HepG2 (cell line): ENCODE measurements at regions not wholly inside any gene's neighbourhood (a gene's known extent, or its start where the extent isn't known, plus 50 kb on each side); places are given as distances from the start of the nearest gene placed in this dataset.

ENCODE experiments used
- ATAC-seq: fragments of 200-7000 bp; cut with Tn5 transposase; 3 replicates; pipeline ENCODE4 v1.9.1; 2020; ENCODE audit warnings: mild to moderate bottlenecking, moderate library complexity
- BruUV-seq: library from RNA; stranded (reverse); fragments of 400-500 nt; replicated peaks from 2 replicates; lab custom pipeline; 2021; lab: Mats Ljungman, UMichigan
- CTCF ChIA-PET: fragments of 300-600 bp; formaldehyde crosslinking; extraction: SDS; loops from one replicate; lab custom pipeline; 2021; ENCODE audit warnings: low total read pairs, inconsistent platforms, low intra/inter-chr PET ratio; lab: Yijun Ruan, JAX
- POLR2A ChIA-PET: fragments of 350-600 bp; sonication (Branson Sonifier 250); formaldehyde crosslinking; loops from one replicate; lab custom pipeline; 2020; ENCODE audit warnings: antibody characterized with exemption, inconsistent platforms; lab: Yijun Ruan, JAX
- DNase-seq: peaks from one replicate; pipeline ENCODE4 v3.0.0-alpha.2; 2015; ENCODE audit warnings: low spot score
- FAIRE-seq: peaks from 3 replicates; lab custom pipeline; 2011; peaks lifted over from hg19 to GRCh38; lab: Jason Lieb, UNC
- H2AFZ ChIP-seq: one replicate; pipeline ENCODE4 v1.6.1; 2011; ENCODE audit warnings: low read length, inconsistent platforms
- H3K27ac ChIP-seq: fragments of 300-600 bp; 3 replicates; pipeline ENCODE4 v1.8.0; 2011; ENCODE audit warnings: mixed run types, mild to moderate bottlenecking, mixed read lengths, low read length, inconsistent platforms; ENCODE audit not compliant: insufficient read depth; ENCODE audit errors: extremely low read length
- H3K27me3 ChIP-seq, 2 experiments: fragments of 200-600 bp in 1 of 2; 2 replicates in 1 of 2; 3 replicates in 1 of 2; pipeline versions ENCODE4 v1.6.0 to v1.8.0; 2011; ENCODE audit warnings: low read length in 2 of 2, mild to moderate bottlenecking in 2 of 2, moderate library complexity in 2 of 2, inconsistent platforms in 1 of 2; ENCODE audit not compliant: insufficient read depth in 2 of 2, control insufficient read depth in 1 of 2
- H3K36me3 ChIP-seq, 2 experiments: fragments of 200-600 bp in 1 of 2; replicated peaks in 1 of 2; 2 replicates in 1 of 2; 3 replicates in 1 of 2; pipeline versions ENCODE4 v1.5.1 to v1.8.0; 2011; ENCODE audit warnings: low read length in 2 of 2, inconsistent platforms in 1 of 2; ENCODE audit not compliant: insufficient read depth in 2 of 2, control insufficient read depth in 1 of 2
- H3K4me1 ChIP-seq: 2 replicates; pipeline ENCODE4 v1.5.1; 2012; ENCODE audit warnings: low read length, inconsistent platforms; ENCODE audit not compliant: insufficient read depth
- H3K4me2 ChIP-seq: 2 replicates; pipeline ENCODE4 v1.6.0; 2011; ENCODE audit warnings: low read depth, low read length, inconsistent platforms
- H3K4me3 ChIP-seq, 3 experiments: fragments of 200-600 bp in 1 of 3; sonication (generic), shearing (Covaris generic) in 1 of 3; replicated peaks in 1 of 3; 2 replicates each; pipeline ENCODE4 v1.5.1; 2011 to 2016; ENCODE audit warnings: low read length in 3 of 3, inconsistent platforms in 2 of 3, low read depth in 2 of 3, mild to moderate bottlenecking in 2 of 3, control low read depth in 1 of 3, mixed read lengths in 1 of 3; ENCODE audit not compliant: insufficient read depth in 1 of 3
- H3K79me2 ChIP-seq: one replicate; pipeline ENCODE4 v1.6.1; 2011; ENCODE audit warnings: low read length, inconsistent platforms; ENCODE audit not compliant: insufficient read depth
- H3K9ac ChIP-seq: 2 replicates; pipeline ENCODE4 v1.6.0; 2011; ENCODE audit warnings: mild to moderate bottlenecking, low read depth, low read length, inconsistent platforms; ENCODE audit not compliant: insufficient read depth
- H3K9me3 ChIP-seq: 2 replicates; pipeline ENCODE4 v1.5.1; 2012; ENCODE audit warnings: mild to moderate bottlenecking, low read length
- H4K20me1 ChIP-seq: 2 replicates; pipeline ENCODE4 v1.6.0; 2011; ENCODE audit warnings: inconsistent platforms, mild to moderate bottlenecking, low read length, moderate library complexity; ENCODE audit not compliant: insufficient read depth
- BRCA1 ChIP-seq: sonication (generic); formaldehyde crosslinking; IDR thresholded peaks from 2 replicates; pipeline ENCODE4 v1.4.0; 2020; ENCODE audit warnings: missing genetic modification reagents
- FOXK1 ChIP-seq: sonication (generic); formaldehyde crosslinking; IDR thresholded peaks from 2 replicates; pipeline ENCODE4 v1.4.0; 2020; ENCODE audit warnings: low read depth, missing genetic modification reagents, borderline replicate concordance
- KLF9 ChIP-seq: IDR thresholded peaks from 2 replicates; pipeline ENCODE4 v1.6.1; 2016; ENCODE audit warnings: low read depth
- SP4 ChIP-seq: sonication (generic); formaldehyde crosslinking; IDR thresholded peaks from 2 replicates; pipeline ENCODE4 v1.8.1; 2023; ENCODE audit warnings: mild to moderate bottlenecking, missing genetic modification reagents
- TBL1XR1 ChIP-seq: fragments of 150-350 bp; IDR thresholded peaks from 2 replicates; pipeline ENCODE4 v1.6.1; 2014; ENCODE audit warnings: borderline replicate concordance, low read length; ENCODE audit not compliant: partially characterized antibody
- ZNF234 ChIP-seq: sonication (generic); formaldehyde crosslinking; conservative IDR thresholded peaks from 2 replicates; pipeline ENCODE4 v1.5.1; 2020; ENCODE audit warnings: mild to moderate bottlenecking, missing genetic modification reagents
- ZNF251 ChIP-seq: sonication (generic); formaldehyde crosslinking; IDR thresholded peaks from 2 replicates; pipeline ENCODE4 v1.9.0; 2021; ENCODE audit warnings: mild to moderate bottlenecking, missing genetic modification reagents
- ZNF431 ChIP-seq: sonication (generic); formaldehyde crosslinking; IDR thresholded peaks from 2 replicates; pipeline ENCODE4 v1.9.0; 2022; ENCODE audit warnings: missing genetic modification reagents, low read depth, mild to moderate bottlenecking, borderline replicate concordance
- ZNF687 ChIP-seq: sonication (generic); formaldehyde crosslinking; IDR thresholded peaks from 2 replicates; pipeline ENCODE4 v1.5.1; 2020; ENCODE audit warnings: mild to moderate bottlenecking, missing genetic modification reagents, moderate library complexity
- ZNF746 ChIP-seq: sonication (generic); formaldehyde crosslinking; IDR thresholded peaks from 2 replicates; pipeline ENCODE4 v1.8.0; 2022; ENCODE audit warnings: mild to moderate bottlenecking, missing genetic modification reagents
- ZSCAN20 ChIP-seq: sonication (generic); formaldehyde crosslinking; IDR thresholded peaks from 2 replicates; pipeline ENCODE4 v1.4.0; 2020; ENCODE audit warnings: missing genetic modification reagents, mild to moderate bottlenecking, borderline replicate concordance
- WGBS: methylation state at CpG from one replicate; pipeline ENCODE4 v1.1.6; 2017; ENCODE audit warnings: low lambda C conversion rate; 5-methylcytosine and 5-hydroxymethylcytosine counted together
- in situ Hi-C: cut with HindIII; loops from 2 replicates; pipeline ENCODE4 v1.10.0; 2017; ENCODE audit warnings: low pct_unique_long_range_greater_than_20kb; ENCODE audit not compliant: extremely low pct_ligation_motif_present
- intact Hi-C: fragments of 100-400 bp; cut with micrococcal nuclease; formaldehyde crosslinking; loops from one replicate; pipeline ENCODE4 v1.10.0; 2022; ENCODE audit not compliant: unreplicated experiment
- TF ChIP-seq, protein P1 (sequence below): sonication (generic); formaldehyde crosslinking; conservative IDR thresholded peaks from 2 replicates; pipeline ENCODE4 v1.4.0; 2020; ENCODE audit warnings: missing genetic modification reagents

DNA sequence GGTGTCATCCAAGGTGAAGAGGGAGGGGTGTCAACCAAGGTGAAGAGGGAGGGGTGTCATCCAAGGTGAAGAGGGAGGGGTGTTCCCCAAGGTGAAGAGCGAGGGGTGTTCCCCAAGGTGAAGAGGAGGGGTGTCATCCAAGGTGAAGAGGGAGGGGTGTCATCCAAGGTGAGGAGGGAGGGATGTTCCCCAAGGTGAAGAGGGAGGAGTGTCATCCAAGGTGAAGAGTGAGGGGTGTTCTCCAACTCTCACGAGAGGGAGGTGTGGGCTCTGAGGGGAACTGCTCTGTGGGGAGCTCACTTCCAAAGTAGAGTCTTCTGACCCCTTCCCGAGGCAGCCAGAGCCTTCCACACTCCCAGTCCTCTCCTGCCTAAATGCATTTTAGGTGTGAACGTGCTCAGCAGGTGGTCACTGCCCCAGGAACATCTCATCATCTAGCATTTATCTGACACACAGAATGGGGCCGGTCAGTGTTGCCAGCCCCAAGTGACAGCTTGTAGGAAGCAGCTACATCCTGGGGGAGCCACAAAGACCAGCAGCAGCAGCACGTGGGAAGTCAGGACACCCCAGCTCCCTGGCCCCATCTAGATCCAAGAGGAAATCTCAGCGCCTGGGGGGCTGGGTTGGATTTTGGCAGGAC is 323.8 kb downstream of the GLRX3 start:
- H3K79me2 ChIP-seq: no peaks in the 10 kb centered on the region
- H3K9ac ChIP-seq: no peak overlapping the region
- no peaks in the 10 kb centered on the region for H3K36me3 ChIP-seq
- H3K27me3 ChIP-seq: peaks cover 0 to 3% of the 10 kb centered on the region in 2 experiments; a peak in 2 of 5 replicates
- H2AFZ ChIP-seq: no peak overlapping the region
- BruUV-seq: no TSS peak
- DNase-seq (no peak), FAIRE-seq (no peak), ATAC-seq (no peak)
- no peaks in the 10 kb centered on the region for H3K9me3 ChIP-seq
- no peak overlapping the region for H3K4me3 ChIP-seq
- WGBS: 39% methylated on average over 3 of the region's 7 CpGs
- no peak for TF ChIP-seq KLF9
- TF ChIP-seq TBL1XR1: no peak
- H3K4me2 ChIP-seq: no peak overlapping the region
- intact Hi-C loops: no loop called here
- no peak overlapping the region for H3K27ac ChIP-seq
- H3K4me1 ChIP-seq: no peaks in the 10 kb centered on the region
- no peaks in the 10 kb centered on the region for H4K20me1 ChIP-seq
- in situ Hi-C loops: no loop called here
- ChIA-PET POLR2A (no interaction called here), CTCF (no interaction called here)

DNA sequence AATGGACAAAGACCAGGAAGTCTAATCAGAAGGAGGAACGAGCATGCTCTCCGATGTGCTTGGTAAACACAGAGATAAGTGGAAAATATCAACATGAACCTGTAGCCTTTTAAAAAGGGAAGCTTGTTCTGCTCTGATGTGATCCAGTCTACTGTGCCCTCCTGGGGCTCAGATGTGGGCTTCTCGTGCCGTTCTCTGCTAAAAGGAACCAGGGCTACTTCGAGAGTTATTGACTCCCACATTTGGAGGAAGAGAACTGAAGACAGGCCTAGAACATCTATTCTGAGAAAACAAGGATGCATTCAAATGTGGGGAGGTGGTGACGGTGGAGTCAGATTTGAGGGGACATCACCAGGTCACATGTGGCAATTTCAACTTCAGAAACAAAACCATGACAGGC is 325.4 kb downstream of the GLRX3 start:
- no peak overlapping the region for H2AFZ ChIP-seq
- WGBS: 9% methylated on average over 6 of the region's 6 CpGs
- H3K4me3 ChIP-seq: no peak overlapping the region
- no peak overlapping the region for H3K9ac ChIP-seq
- H3K4me1 ChIP-seq: no peaks in the 10 kb centered on the region
- no peaks in the 10 kb centered on the region for H3K9me3 ChIP-seq
- TF ChIP-seq FOXK1: no peak
- TF ChIP-seq ZNF687 (CRISPR knock-in tag): no peak
- no peak for TF ChIP-seq ZNF251 (CRISPR knock-in tag)
- no peak for TF ChIP-seq ZNF431
- TF ChIP-seq ZNF746 (CRISPR knock-in tag): no peak
- no peak for TF ChIP-seq SP4
- TF ChIP-seq BRCA1 (CRISPR knock-in tag): no peak
- TF ChIP-seq, protein P1, sequence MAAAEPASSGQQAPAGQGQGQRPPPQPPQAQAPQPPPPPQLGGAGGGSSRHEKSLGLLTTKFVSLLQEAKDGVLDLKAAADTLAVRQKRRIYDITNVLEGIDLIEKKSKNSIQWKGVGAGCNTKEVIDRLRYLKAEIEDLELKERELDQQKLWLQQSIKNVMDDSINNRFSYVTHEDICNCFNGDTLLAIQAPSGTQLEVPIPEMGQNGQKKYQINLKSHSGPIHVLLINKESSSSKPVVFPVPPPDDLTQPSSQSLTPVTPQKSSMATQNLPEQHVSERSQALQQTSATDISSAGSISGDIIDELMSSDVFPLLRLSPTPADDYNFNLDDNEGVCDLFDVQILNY (CRISPR knock-in tag): no peak
- TF ChIP-seq ZNF234 (CRISPR knock-in tag): no peak
- no peak for TF ChIP-seq ZSCAN20 (CRISPR knock-in tag)
- no peak for DNase-seq
- no peak for FAIRE-seq
- intact Hi-C loops (no loop called here), in situ Hi-C loops (no loop called here)
- peaks cover 0 to 3% of the 10 kb centered on the region in 2 experiments; a peak in 2 of 5 replicates for H3K27me3 ChIP-seq
- no peaks in the 10 kb centered on the region for H4K20me1 ChIP-seq
- H3K36me3 ChIP-seq: no peaks in the 10 kb centered on the region
- no peak overlapping the region for H3K4me2 ChIP-seq
- BruUV-seq: no TSS peak
- H3K27ac ChIP-seq: no peak overlapping the region
- ChIA-PET POLR2A (no interaction called here), CTCF (no interaction called here)
- no peaks in the 10 kb centered on the region for H3K79me2 ChIP-seq
- no peak for ATAC-seq
